HepG2 (cell line): ENCODE measurements at regions not wholly inside any gene's neighbourhood (a gene's known extent, or its start where the extent isn't known, plus 50 kb on each side); places are given as distances from the start of the nearest gene placed in this dataset.

Experiments
- BRCA1 ChIP-seq: sonication (generic); formaldehyde crosslinking; IDR thresholded peaks from 2 replicates; pipeline ENCODE4 v1.4.0; 2020; ENCODE audit warnings: missing genetic modification reagents
- BRD4 ChIP-seq: sonication (generic); formaldehyde crosslinking; IDR thresholded peaks from 2 replicates; pipeline ENCODE4 v1.4.0; 2020; ENCODE audit warnings: missing genetic modification reagents
- BRF2 ChIP-seq: sonication (generic); formaldehyde crosslinking; IDR thresholded peaks from 2 replicates; pipeline ENCODE4 v1.8.1; 2022; ENCODE audit warnings: mild to moderate bottlenecking, missing genetic modification reagents
- CEBPB ChIP-seq: IDR thresholded peaks from 2 replicates; pipeline ENCODE4 v1.6.1; 2011; ENCODE audit warnings: low read depth, low read length, improper control_type of control experiment, borderline replicate concordance
- DMAP1 ChIP-seq: IDR thresholded peaks from 2 replicates; pipeline ENCODE4 v1.6.1; 2016
- ELF3 ChIP-seq: IDR thresholded peaks from 2 replicates; pipeline ENCODE4 v1.6.1; 2016; ENCODE audit warnings: missing genetic modification reagents, missing compliant biosample characterization
- GABPA ChIP-seq, 2 experiments: IDR thresholded peaks; 2 replicates each; pipeline ENCODE4 v1.6.1; 2011 to 2016; ENCODE audit warnings: low read depth in 2 of 2, low read length in 1 of 2, missing biosample characterization in 1 of 2, missing genetic modification characterization in 1 of 2
- GABPB1 ChIP-seq: IDR thresholded peaks from 2 replicates; pipeline ENCODE4 v1.6.1; 2016; ENCODE audit warnings: mild to moderate bottlenecking, missing genetic modification reagents, moderate library complexity, missing compliant biosample characterization
- KDM3A ChIP-seq: IDR thresholded peaks from 2 replicates; pipeline ENCODE4 v1.6.1; 2018; ENCODE audit warnings: low read depth, missing compliant biosample characterization
- MATR3 ChIP-seq: sonication (generic); formaldehyde crosslinking; IDR thresholded peaks from 2 replicates; pipeline ENCODE4 v1.4.0; 2020; ENCODE audit warnings: missing genetic modification reagents
- MNT ChIP-seq: fragments of 450-650 bp; IDR thresholded peaks from 2 replicates; pipeline ENCODE4 v1.6.1; 2016
- NAIF1 ChIP-seq: sonication (generic); formaldehyde crosslinking; IDR thresholded peaks from 2 replicates; pipeline ENCODE4 v1.5.0; 2020; ENCODE audit warnings: mild to moderate bottlenecking, missing genetic modification reagents, borderline replicate concordance
- NFYC ChIP-seq: IDR thresholded peaks from 2 replicates; pipeline ENCODE4 v1.6.1; 2016; ENCODE audit warnings: missing genetic modification reagents, missing compliant biosample characterization
- NPAS2 ChIP-seq: sonication (generic); formaldehyde crosslinking; IDR thresholded peaks from 2 replicates; pipeline ENCODE4 v1.8.0; 2022; ENCODE audit warnings: mild to moderate bottlenecking, missing genetic modification reagents, borderline replicate concordance
- NR2F6 ChIP-seq, 2 experiments: IDR thresholded peaks; 2 replicates each; pipeline ENCODE4 v1.6.1; 2016; ENCODE audit warnings: antibody characterized with exemption in 1 of 2, mild to moderate bottlenecking in 1 of 2
- SMYD3 ChIP-seq: sonication (generic); formaldehyde crosslinking; IDR thresholded peaks from 2 replicates; pipeline ENCODE4 v1.8.1; 2023; ENCODE audit warnings: mild to moderate bottlenecking, missing genetic modification reagents
- SRSF4 ChIP-seq: fragments of 200-400 bp; formaldehyde crosslinking; IDR thresholded peaks from one replicate; pipeline ENCODE4 v1.6.1; 2018; ENCODE audit warnings: mild to moderate bottlenecking, low read depth, low read length, moderate library complexity; ENCODE audit not compliant: poor library complexity, severe bottlenecking
- ZBTB33 ChIP-seq: sonication (generic); formaldehyde crosslinking; IDR thresholded peaks from 2 replicates; pipeline ENCODE4 v1.4.0; 2020; ENCODE audit warnings: missing genetic modification reagents
- ZNF841 ChIP-seq: sonication (generic); formaldehyde crosslinking; IDR thresholded peaks from 2 replicates; pipeline ENCODE4 v1.8.1; 2023; ENCODE audit warnings: missing genetic modification reagents, borderline replicate concordance
- TF ChIP-seq, protein P1 (sequence below): sonication (generic); formaldehyde crosslinking; IDR thresholded peaks from 2 replicates; pipeline ENCODE4 v1.5.0; 2020; ENCODE audit warnings: mild to moderate bottlenecking, missing genetic modification reagents
- TF ChIP-seq, protein P2 (sequence below): sonication (generic); formaldehyde crosslinking; IDR thresholded peaks from 2 replicates; pipeline ENCODE4 v1.4.0; 2020; ENCODE audit warnings: mild to moderate bottlenecking, low read depth, missing genetic modification reagents
- TF ChIP-seq, protein P3 (sequence below): sonication (generic); formaldehyde crosslinking; IDR thresholded peaks from 2 replicates; pipeline ENCODE4 v1.8.0; 2022; ENCODE audit warnings: missing genetic modification reagents, low read depth, mild to moderate bottlenecking, borderline replicate concordance

DNA sequence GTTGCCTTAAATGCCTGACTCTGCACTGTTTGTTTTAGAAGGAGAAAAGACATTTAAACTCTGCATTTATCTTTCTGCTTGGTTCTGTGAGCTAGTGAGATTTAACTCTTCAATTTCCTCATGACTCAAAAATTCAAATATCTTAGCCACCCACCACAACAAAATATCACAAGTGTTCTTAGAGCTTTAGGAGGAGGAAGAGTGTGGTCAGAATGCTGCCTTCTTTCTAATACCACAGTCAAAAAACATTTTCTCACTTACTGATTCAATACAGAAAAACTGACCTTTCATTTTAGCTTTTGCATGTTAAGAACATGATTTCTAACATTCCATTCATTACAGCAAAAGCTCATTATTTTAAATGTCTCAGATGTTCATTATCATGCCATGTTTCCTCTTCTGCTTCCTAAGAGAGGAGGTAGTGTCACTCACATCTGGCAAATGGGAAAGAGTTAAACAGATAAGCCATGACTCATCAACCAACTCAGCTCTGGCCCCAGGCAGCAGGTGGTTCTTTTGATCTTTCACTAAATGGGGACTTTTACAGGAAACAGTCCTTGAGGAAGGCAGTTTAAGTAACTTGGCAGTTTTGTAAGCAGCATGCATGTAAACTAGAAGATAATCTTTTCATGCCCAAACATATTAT is 56.4 kb upstream of the RNU6-8 start (continued):
- TF ChIP-seq NR2F6 (IDR thresholded peaks at IDR 0.05) (peak; percentile 38; the same call in 1 of the 2 replicates), NR2F6 (CRISPR knock-in tag; IDR thresholded peaks at IDR 0.05) (peak; percentile 43; the same call in 1 of the 2 replicates), BRD4 (no peak), DMAP1 (no peak), BRCA1 (CRISPR knock-in tag) (no peak), KDM3A (CRISPR knock-in tag) (0 out of 2 replicates have a peak, but pooled peaks have one; percentile 9), GABPA (IDR thresholded peaks at IDR 0.05; ENCODE audit: low read depth, low read length) (no peak), GABPA (CRISPR knock-in tag; IDR thresholded peaks at IDR 0.05; ENCODE audit: low read depth) (no peak), GABPB1 (CRISPR knock-in tag) (peak; percentile 45; the same call in 1 of the 2 replicates), MNT (no peak), BRF2 (CRISPR knock-in tag) (no peak), CEBPB (no peak), ZBTB33 (CRISPR knock-in tag) (0 out of 2 replicates have a peak, but pooled peaks have one; percentile 31), NAIF1 (CRISPR knock-in tag) (no peak), MATR3 (no peak), NPAS2 (CRISPR knock-in tag) (no peak), SRSF4 (no peak), ELF3 (CRISPR knock-in tag) (peak; percentile 88), SMYD3 (no peak), ZNF841 (CRISPR knock-in tag) (no peak), NFYC (CRISPR knock-in tag) (no peak; the same call in 1 of the 2 replicates)
- TF ChIP-seq, protein P1, sequence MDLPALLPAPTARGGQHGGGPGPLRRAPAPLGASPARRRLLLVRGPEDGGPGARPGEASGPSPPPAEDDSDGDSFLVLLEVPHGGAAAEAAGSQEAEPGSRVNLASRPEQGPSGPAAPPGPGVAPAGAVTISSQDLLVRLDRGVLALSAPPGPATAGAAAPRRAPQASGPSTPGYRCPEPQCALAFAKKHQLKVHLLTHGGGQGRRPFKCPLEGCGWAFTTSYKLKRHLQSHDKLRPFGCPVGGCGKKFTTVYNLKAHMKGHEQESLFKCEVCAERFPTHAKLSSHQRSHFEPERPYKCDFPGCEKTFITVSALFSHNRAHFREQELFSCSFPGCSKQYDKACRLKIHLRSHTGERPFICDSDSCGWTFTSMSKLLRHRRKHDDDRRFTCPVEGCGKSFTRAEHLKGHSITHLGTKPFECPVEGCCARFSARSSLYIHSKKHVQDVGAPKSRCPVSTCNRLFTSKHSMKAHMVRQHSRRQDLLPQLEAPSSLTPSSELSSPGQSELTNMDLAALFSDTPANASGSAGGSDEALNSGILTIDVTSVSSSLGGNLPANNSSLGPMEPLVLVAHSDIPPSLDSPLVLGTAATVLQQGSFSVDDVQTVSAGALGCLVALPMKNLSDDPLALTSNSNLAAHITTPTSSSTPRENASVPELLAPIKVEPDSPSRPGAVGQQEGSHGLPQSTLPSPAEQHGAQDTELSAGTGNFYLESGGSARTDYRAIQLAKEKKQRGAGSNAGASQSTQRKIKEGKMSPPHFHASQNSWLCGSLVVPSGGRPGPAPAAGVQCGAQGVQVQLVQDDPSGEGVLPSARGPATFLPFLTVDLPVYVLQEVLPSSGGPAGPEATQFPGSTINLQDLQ (CRISPR knock-in tag), result no peak
- TF ChIP-seq, protein P2, sequence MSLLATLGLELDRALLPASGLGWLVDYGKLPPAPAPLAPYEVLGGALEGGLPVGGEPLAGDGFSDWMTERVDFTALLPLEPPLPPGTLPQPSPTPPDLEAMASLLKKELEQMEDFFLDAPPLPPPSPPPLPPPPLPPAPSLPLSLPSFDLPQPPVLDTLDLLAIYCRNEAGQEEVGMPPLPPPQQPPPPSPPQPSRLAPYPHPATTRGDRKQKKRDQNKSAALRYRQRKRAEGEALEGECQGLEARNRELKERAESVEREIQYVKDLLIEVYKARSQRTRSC, result no peak
- TF ChIP-seq, protein P3, sequence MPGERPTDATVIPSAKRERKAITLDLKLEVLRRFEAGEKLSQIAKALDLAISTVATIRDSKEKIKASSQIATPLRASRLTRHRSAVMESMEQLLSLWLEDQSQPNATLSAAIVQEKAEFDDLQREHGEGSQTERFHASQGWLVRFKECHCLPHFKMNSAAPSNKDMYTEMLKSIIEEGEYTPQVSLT (CRISPR knock-in tag), result no peak
